Omental fat pad (tissue), 3 donors: ENCODE measurements at regions not wholly inside any gene's neighbourhood (a gene's known extent, or its start where the extent isn't known, plus 50 kb on each side); places are given as distances from the start of the nearest gene placed in this dataset.
"Not testable (repeated sequence)": the region's sequence is repeated elsewhere in the genome, so short reads cannot be mapped to it uniquely, and the experiment has no call there.

Experiments used
- ATAC-seq: fragments of 150-250 bp; one replicate; pipeline ENCODE4 v1.9.1; 2016; ENCODE audit warnings: mild to moderate bottlenecking, moderate library complexity; ENCODE audit not compliant: low FRiP score
- DNase-seq: peaks from one replicate; pipeline ENCODE4 v3.0.0-alpha.2; 2019; ENCODE audit warnings: low spot score
- CTCF ChIP-seq, 3 donors: fragments of 450-650 bp; IDR thresholded peaks; one replicate each; pipeline ENCODE4 v1.5.1; 2016 to 2017; ENCODE audit warnings: antibody characterized with exemption in 3 of 3, mild to moderate bottlenecking in 3 of 3, moderate library complexity in 2 of 3

- ATAC-seq, result no peak
- TF ChIP-seq CTCF (IDR thresholded peaks at IDR 0.05), result no peak
- no peak for DNase-seq
These were observed 125.6 kb downstream of the CCDC71L start for GRCh38 chr7:106535234-106535932.

- no peak for TF ChIP-seq CTCF (IDR thresholded peaks at IDR 0.05)
- ATAC-seq (no peak), DNase-seq (no peak)
These were observed 126.6 kb downstream of the CCDC71L start for GRCh38 chr7:106534271-106534846.

- ATAC-seq, DNase-seq: not testable (repeated sequence)
These were observed 130.8 kb downstream of the CCDC71L start for GRCh38 chr7:106530183-106530582.

GRCh38 chr7:106526617-106527016 lies 134.3 kb downstream of the CCDC71L start:
- ATAC-seq, DNase-seq: not testable (repeated sequence)

GRCh38 chr7:106524690-106525059 lies 136.3 kb downstream of the CCDC71L start:
- no peak for TF ChIP-seq CTCF (IDR thresholded peaks at IDR 0.05)
- DNase-seq, result no peak
- no peak for ATAC-seq

- DNase-seq (no peak), ATAC-seq (no peak)
- no peak for TF ChIP-seq CTCF (IDR thresholded peaks at IDR 0.05)
These were observed 137.5 kb downstream of the CCDC71L start for GRCh38 chr7:106523482-106523881.

GRCh38 chr7:106522696-106523095 lies 138.3 kb downstream of the CCDC71L start:
- no peak for TF ChIP-seq CTCF (IDR thresholded peaks at IDR 0.05)
- no peak for ATAC-seq
- DNase-seq, result no peak

GRCh38 chr7:106521541-106521940 lies 139.4 kb downstream of the CCDC71L start:
- TF ChIP-seq CTCF (IDR thresholded peaks at IDR 0.05), result no peak
- ATAC-seq, result no peak

More at GRCh38 chr7:106521541-106521940, 139.4 kb downstream of the CCDC71L start:
- DNase-seq, result no peak
